Endothelial cell of umbilical vein (primary cell): ENCODE measurements at regions not wholly inside any gene's neighbourhood (a gene's known extent, or its start where the extent isn't known, plus 50 kb on each side); places are given as distances from the start of the nearest gene placed in this dataset.

Experiments
- BruUV-seq: library from RNA; stranded (reverse); fragments of 400-500 nt; replicated peaks from 2 replicates; lab custom pipeline; 2021; lab: Mats Ljungman, UMichigan
- CTCF ChIA-PET: fragments of 300-600, 350-600 bp; sonication (Branson Sonifier 250); formaldehyde crosslinking; loops from one replicate; lab custom pipeline; 2021; ENCODE audit warnings: antibody characterized with exemption, inconsistent platforms; lab: Charles Lee
- POLR2A ChIA-PET: fragments of 300-600, 350-600 bp; sonication (Branson Sonifier 250); formaldehyde crosslinking; loops from one replicate; lab custom pipeline; 2021; ENCODE audit warnings: antibody characterized with exemption, inconsistent platforms; lab: Charles Lee
- DNase-seq: peaks from one replicate; pipeline ENCODE4 v3.0.0-alpha.2; 2011; ENCODE audit warnings: low read depth, low spot score
- FAIRE-seq: peaks from 2 replicates; lab custom pipeline; 2011; peaks lifted over from hg19 to GRCh38; lab: Jason Lieb, UNC
- H2AFZ ChIP-seq: 2 replicates; pipeline ENCODE4 v1.6.0; 2012; ENCODE audit warnings: low read depth, low read length, control low read depth, inconsistent platforms
- H3K27ac ChIP-seq: 2 replicates; pipeline ENCODE4 v1.5.1; 2011; ENCODE audit warnings: low read depth, mild to moderate bottlenecking, control low read depth, low read length, moderate library complexity; ENCODE audit not compliant: insufficient read depth
- H3K27me3 ChIP-seq, 2 experiments: 2 replicates each; pipeline versions ENCODE4 v1.6.0 to v1.6.1; 2011; ENCODE audit warnings: low read length in 2 of 2, mixed read lengths in 1 of 2; ENCODE audit not compliant: control insufficient read depth in 2 of 2, insufficient read depth in 2 of 2
- H3K36me3 ChIP-seq, 2 experiments: 2 replicates in 1 of 2; 3 replicates in 1 of 2; pipeline ENCODE4 v1.5.1; 2011; ENCODE audit warnings: low read length in 2 of 2, mild to moderate bottlenecking in 1 of 2, moderate library complexity in 1 of 2; ENCODE audit not compliant: control insufficient read depth in 2 of 2, insufficient read depth in 2 of 2; ENCODE audit errors: extremely low read depth in 1 of 2
- H3K4me1 ChIP-seq: 3 replicates; pipeline ENCODE4 v1.5.1; 2011; ENCODE audit warnings: mild to moderate bottlenecking, low read length; ENCODE audit not compliant: control insufficient read depth, insufficient read depth; ENCODE audit errors: extremely low read depth
- H3K4me2 ChIP-seq: 2 replicates; pipeline ENCODE4 v1.6.1; 2011; ENCODE audit warnings: low read length, control low read depth, mixed read lengths; ENCODE audit not compliant: insufficient read depth
- H3K4me3 ChIP-seq, 3 experiments: fragments of 200-600 bp in 1 of 3; sonication (generic), shearing (Covaris generic) in 1 of 3; replicated peaks in 1 of 3; 2 replicates each; pipeline ENCODE4 v1.5.1; 2011 to 2016; ENCODE audit warnings: control low read depth in 3 of 3, low read length in 3 of 3, mild to moderate bottlenecking in 2 of 3, inconsistent platforms in 1 of 3, low read depth in 1 of 3, moderate library complexity in 1 of 3; ENCODE audit not compliant: insufficient read depth in 1 of 3
- H3K79me2 ChIP-seq: 2 replicates; pipeline ENCODE4 v1.6.0; 2012; ENCODE audit warnings: low read length, inconsistent platforms; ENCODE audit not compliant: control insufficient read depth, insufficient read depth
- H3K9ac ChIP-seq: replicated peaks from 2 replicates; pipeline ENCODE3; 2011; ENCODE audit warnings: low read length, control low read depth; ENCODE audit not compliant: insufficient read depth; ENCODE audit errors: extremely low read depth
- H3K9me1 ChIP-seq: replicated peaks from 3 replicates; pipeline ENCODE4 v1.6.0; 2011; ENCODE audit warnings: mild to moderate bottlenecking, low read length; ENCODE audit not compliant: control insufficient read depth, insufficient read depth; ENCODE audit errors: extremely low read depth
- H3K9me3 ChIP-seq: replicated peaks from 2 replicates; pipeline ENCODE4 v1.5.1; 2012; ENCODE audit warnings: low read length, inconsistent platforms; ENCODE audit not compliant: control insufficient read depth, insufficient read depth
- H4K20me1 ChIP-seq: replicated peaks from 2 replicates; pipeline ENCODE3; 2011; ENCODE audit warnings: mild to moderate bottlenecking, low read length; ENCODE audit not compliant: control insufficient read depth, insufficient read depth; ENCODE audit errors: extremely low read depth
- CTCF ChIP-seq, 2 donors: IDR thresholded peaks; 1 replicate in 1 of 2; 2 replicates in 1 of 2; pipeline ENCODE4 v1.5.1; 2011; ENCODE audit warnings: low read length in 2 of 2, mild to moderate bottlenecking in 2 of 2, moderate library complexity in 2 of 2, control low read depth in 1 of 2, inconsistent platforms in 1 of 2, low read depth in 1 of 2; ENCODE audit not compliant: insufficient read depth in 1 of 2; ENCODE audit errors: extremely low read depth in 1 of 2
- EZH2 ChIP-seq: IDR thresholded peaks from 2 replicates; pipeline ENCODE4 v1.6.1; 2012; ENCODE audit warnings: borderline replicate concordance, low read depth, mild to moderate bottlenecking, moderate library complexity, low read length, inconsistent platforms; ENCODE audit not compliant: severe bottlenecking
- FOS ChIP-seq: IDR thresholded peaks from 2 replicates; pipeline ENCODE4 v1.6.1; 2011; ENCODE audit warnings: mild to moderate bottlenecking, low read length, moderate library complexity, borderline replicate concordance; ENCODE audit not compliant: insufficient read depth
- GATA2 ChIP-seq: IDR thresholded peaks from 2 replicates; pipeline ENCODE4 v1.7.0; 2011; ENCODE audit warnings: low read depth, mild to moderate bottlenecking, moderate library complexity, mixed read lengths, low read length; ENCODE audit not compliant: insufficient read length, insufficient read depth
- JUN ChIP-seq: IDR thresholded peaks from 2 replicates; pipeline ENCODE4 v1.6.1; 2011; ENCODE audit warnings: borderline replicate concordance, low read depth; ENCODE audit not compliant: insufficient read length, insufficient read depth
- MAX ChIP-seq: IDR thresholded peaks from 2 replicates; pipeline ENCODE4 v1.6.1; 2011; ENCODE audit not compliant: insufficient read depth, insufficient read length
- MYC ChIP-seq: IDR thresholded peaks from one replicate; pipeline ENCODE4 v1.6.1; 2011; ENCODE audit warnings: mild to moderate bottlenecking, low read depth, low read length
- POLR2A ChIP-seq: IDR thresholded peaks from 2 replicates; pipeline ENCODE4 v1.6.1; 2012; ENCODE audit warnings: low read depth, mild to moderate bottlenecking, control low read depth, low read length
- POLR2AphosphoS5 ChIP-seq: IDR thresholded peaks from 2 replicates; pipeline ENCODE4 v1.6.1; 2012; ENCODE audit warnings: low read depth, mild to moderate bottlenecking, control low read depth, low read length, moderate library complexity; ENCODE audit not compliant: insufficient read depth
- dilution Hi-C: fragments of 300-500 bp; cut with MboI; formaldehyde crosslinking; loops from one replicate; pipeline ENCODE4 v1.15.0; 2019; ENCODE audit warnings: low sequenced_read_pairs; ENCODE audit not compliant: extremely low pct_ligation_motif_present
- intact Hi-C: fragments of 100-400 bp; cut with micrococcal nuclease; formaldehyde crosslinking; loops from one replicate; pipeline ENCODE4 v1.10.0; 2022

GRCh38 chr9:121561385-121562222, 62.0 kb upstream of the GGTA1 start:
- Histone ChIP-seq H3K9ac (no peak overlapping the region), H3K27me3 (no peaks in the 10 kb centered on the region), H3K4me3 (no peak overlapping the region), H3K27ac (no peak overlapping the region), H3K9me1 (no peaks in the 10 kb centered on the region), H2AFZ (no peak overlapping the region), H3K36me3 (no peaks in the 10 kb centered on the region), H3K4me2 (no peak overlapping the region), H4K20me1 (no peaks in the 10 kb centered on the region), H3K9me3 (no peaks in the 10 kb centered on the region), H3K4me1 (peaks cover 22% of the 10 kb centered on the region), H3K79me2 (no peaks in the 10 kb centered on the region)
- dilution Hi-C loops (no loop called here), intact Hi-C loops (no loop called here)
- no peak for FAIRE-seq
- ChIA-PET POLR2A (no interaction called here), CTCF (interaction anchor here (0.8 to 3.3 kb wide), 10 partner anchors 11 to 560 kb away, joined by 3 to 19 read pairs (median 5); no protein-coding TSS in a partner anchor)
- TF ChIP-seq MYC (no peak), CTCF (IDR thresholded peaks at IDR 0.05; ENCODE audit: extremely low read depth in 1 of 2, insufficient read depth in 1 of 2, low read depth in 1 of 2, low read length in 2 of 2) (no peak)
- no TSS peak for BruUV-seq
- DNase-seq, result no peak

- Histone ChIP-seq H3K27ac (no peak overlapping the region), H4K20me1 (no peaks in the 10 kb centered on the region), H3K79me2 (no peaks in the 10 kb centered on the region), H3K4me1 (peaks cover 27% of the 10 kb centered on the region), H3K4me3 (no peak overlapping the region), H3K9me3 (no peaks in the 10 kb centered on the region), H3K27me3 (no peaks in the 10 kb centered on the region), H3K36me3 (no peaks in the 10 kb centered on the region), H3K9me1 (no peaks in the 10 kb centered on the region), H3K9ac (no peak overlapping the region), H2AFZ (no peak overlapping the region), H3K4me2 (no peak overlapping the region)
- no peak for DNase-seq
- BruUV-seq, result no TSS peak
- ChIA-PET POLR2A (no interaction called here), CTCF (interaction anchor here (0.8 to 3.3 kb wide), 9 partner anchors 12 to 559 kb away, joined by 3 to 19 read pairs (median 4); no protein-coding TSS in a partner anchor)
- intact Hi-C loops (no loop called here), dilution Hi-C loops (no loop called here)
- no peak for FAIRE-seq
- TF ChIP-seq MAX (no peak), MYC (no peak), GATA2 (no peak), POLR2A (no peak), JUN (no peak), CTCF (IDR thresholded peaks at IDR 0.05; ENCODE audit: extremely low read depth in 1 of 2, insufficient read depth in 1 of 2, low read depth in 1 of 2, low read length in 2 of 2) (no peak), EZH2 (no peak), FOS (no peak), POLR2AphosphoS5 (no peak)
Measured at GRCh38 chr9:121562301-121562700, 62.7 kb upstream of the GGTA1 start.
